HCEC 1CT (cell line): ENCODE measurements at regions not wholly inside any gene's neighbourhood (a gene's known extent, or its start where the extent isn't known, plus 50 kb on each side); places are given as distances from the start of the nearest gene placed in this dataset.

Experiments
- DNase-seq: peaks from one replicate; pipeline ENCODE4 v3.0.0-alpha.2; 2017

GRCh38 chr2:187055463-187055862 is 206.5 kb upstream of the ZSWIM2 start:
- DNase-seq = no peak

- DNase-seq = no peak
Measured at GRCh38 chr2:187054501-187055319, 205.7 kb upstream of the ZSWIM2 start.

- no peak for DNase-seq
Measured at GRCh38 chr2:187051350-187051749, 202.4 kb upstream of the ZSWIM2 start.

- DNase-seq = no peak
Measured at GRCh38 chr2:187050409-187050998, 201.5 kb upstream of the ZSWIM2 start.

- peak; percentile 6 for DNase-seq
Measured at GRCh38 chr2:187037310-187037709, 188.3 kb upstream of the ZSWIM2 start.

- DNase-seq = no peak
Measured at GRCh38 chr2:187034434-187034833, 185.5 kb upstream of the ZSWIM2 start.

GRCh38 chr2:187024739-187025138 is 175.8 kb upstream of the ZSWIM2 start:
- no peak for DNase-seq

GRCh38 chr2:187023996-187024395 is 175.0 kb upstream of the ZSWIM2 start:
- peak; percentile 62 for DNase-seq

- no peak for DNase-seq
Measured at GRCh38 chr2:187017438-187017837, 168.5 kb upstream of the ZSWIM2 start.

GRCh38 chr2:187013058-187013457 is 164.1 kb upstream of the ZSWIM2 start:
- no peak for DNase-seq

- DNase-seq = no peak
Measured at GRCh38 chr2:187011206-187011832, 162.3 kb upstream of the ZSWIM2 start.

GRCh38 chr2:187009483-187010239 is 160.7 kb upstream of the ZSWIM2 start:
- DNase-seq = no peak

- DNase-seq = peak; percentile 81
Measured at GRCh38 chr2:187008111-187008510, 159.1 kb upstream of the ZSWIM2 start.

GRCh38 chr2:187003611-187004010 is 154.6 kb upstream of the ZSWIM2 start:
- DNase-seq = no peak

GRCh38 chr2:187003038-187003554 is 154.1 kb upstream of the ZSWIM2 start:
- no peak for DNase-seq

- no peak for DNase-seq
Measured at GRCh38 chr2:187002242-187002641, 153.3 kb upstream of the ZSWIM2 start.

GRCh38 chr2:187001248-187001647 is 152.3 kb upstream of the ZSWIM2 start:
- DNase-seq = no peak

- peak; percentile 78 for DNase-seq
Measured at GRCh38 chr2:186995092-186995491, 146.1 kb upstream of the ZSWIM2 start.

- no peak for DNase-seq
Measured at GRCh38 chr2:186992597-186992996, 143.6 kb upstream of the ZSWIM2 start.

- peak; percentile 11 for DNase-seq
Measured at GRCh38 chr2:186991766-186992417, 142.9 kb upstream of the ZSWIM2 start.

GRCh38 chr2:186984966-186985365 is 136.0 kb upstream of the ZSWIM2 start:
- DNase-seq = no peak

- DNase-seq = no peak
Measured at GRCh38 chr2:186984481-186984880, 135.5 kb upstream of the ZSWIM2 start.
